ENCODE measurements at regions not wholly inside any gene's neighbourhood (a gene's known extent, or its start where the extent isn't known, plus 50 kb on each side); places are given as distances from the start of the nearest gene placed in this dataset.
"Not testable (repeated sequence)": the region's sequence is repeated elsewhere in the genome, so short reads cannot be mapped to it uniquely, and the experiment has no call there.

DNA sequence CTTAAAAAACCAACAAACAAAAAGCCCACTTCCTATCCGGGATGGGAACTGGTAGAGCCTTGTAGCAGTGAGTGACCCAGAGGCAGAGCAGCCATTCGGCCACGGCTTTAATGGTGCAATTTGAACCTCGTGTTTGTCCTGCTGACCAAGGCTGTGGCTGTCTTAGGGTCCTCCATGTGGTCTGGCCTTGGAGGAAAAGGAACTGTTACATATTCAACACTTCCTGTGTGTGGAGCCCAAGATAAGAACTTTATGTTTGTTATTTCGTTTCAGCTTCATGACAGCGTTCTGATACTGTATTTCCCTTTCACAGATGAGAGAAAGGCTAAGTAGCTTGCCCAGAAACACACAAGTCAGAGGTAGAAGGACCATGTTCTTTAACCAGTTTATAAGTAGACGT lies 269.8 kb downstream of the SV2B start:
- 58% methylated on average over 7 of the region's 7 CpGs for WGBS
- H3K9ac ChIP-seq (ENCODE audit: low read depth in 1 of 2, low read length in 2 of 2): no peak overlapping the region
- H3K9me3 ChIP-seq (ENCODE audit: control insufficient read depth in 4 of 4, low read length in 3 of 4): peaks cover 0 to 1% (median 0%) of the 10 kb centered on the region in 4 donors
- H3K27ac ChIP-seq (ENCODE audit: low read depth in 1 of 2, low read length in 2 of 2): no peak overlapping the region
- no peak overlapping the region for H3K4me3 ChIP-seq (ENCODE audit: low read depth in 1 of 3, low read length in 3 of 3)
- no peak for TF ChIP-seq GABPA (IDR thresholded peaks at IDR 0.05 in 1 of 2, conservative IDR thresholded peaks at IDR 0.05 in 1 of 2)
- TF ChIP-seq HNF4A (conservative IDR thresholded peaks at IDR 0.05): no peak
- no peak for TF ChIP-seq YY1 (IDR thresholded peaks at IDR 0.05)
- TF ChIP-seq, protein P1, sequence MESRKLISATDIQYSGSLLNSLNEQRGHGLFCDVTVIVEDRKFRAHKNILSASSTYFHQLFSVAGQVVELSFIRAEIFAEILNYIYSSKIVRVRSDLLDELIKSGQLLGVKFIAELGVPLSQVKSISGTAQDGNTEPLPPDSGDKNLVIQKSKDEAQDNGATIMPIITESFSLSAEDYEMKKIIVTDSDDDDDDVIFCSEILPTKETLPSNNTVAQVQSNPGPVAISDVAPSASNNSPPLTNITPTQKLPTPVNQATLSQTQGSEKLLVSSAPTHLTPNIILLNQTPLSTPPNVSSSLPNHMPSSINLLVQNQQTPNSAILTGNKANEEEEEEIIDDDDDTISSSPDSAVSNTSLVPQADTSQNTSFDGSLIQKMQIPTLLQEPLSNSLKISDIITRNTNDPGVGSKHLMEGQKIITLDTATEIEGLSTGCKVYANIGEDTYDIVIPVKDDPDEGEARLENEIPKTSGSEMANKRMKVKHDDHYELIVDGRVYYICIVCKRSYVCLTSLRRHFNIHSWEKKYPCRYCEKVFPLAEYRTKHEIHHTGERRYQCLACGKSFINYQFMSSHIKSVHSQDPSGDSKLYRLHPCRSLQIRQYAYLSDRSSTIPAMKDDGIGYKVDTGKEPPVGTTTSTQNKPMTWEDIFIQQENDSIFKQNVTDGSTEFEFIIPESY (IDR thresholded peaks at IDR 0.05): no peak
- no peaks in the 10 kb centered on the region for H3K27me3 ChIP-seq (ENCODE audit: control insufficient read depth in 4 of 4, insufficient read depth in 4 of 4, low read length in 3 of 4)
- no peaks in the 10 kb centered on the region for H3K4me1 ChIP-seq (ENCODE audit: control insufficient read depth in 4 of 4, insufficient read depth in 4 of 4, low read length in 3 of 4)
- no peaks in the 10 kb centered on the region for H3K36me3 ChIP-seq (ENCODE audit: control insufficient read depth in 4 of 4, insufficient read depth in 3 of 4, low read depth in 1 of 4, low read length in 3 of 4)
- no peak for DNase-seq (ENCODE audit: low spot score)

DNA sequence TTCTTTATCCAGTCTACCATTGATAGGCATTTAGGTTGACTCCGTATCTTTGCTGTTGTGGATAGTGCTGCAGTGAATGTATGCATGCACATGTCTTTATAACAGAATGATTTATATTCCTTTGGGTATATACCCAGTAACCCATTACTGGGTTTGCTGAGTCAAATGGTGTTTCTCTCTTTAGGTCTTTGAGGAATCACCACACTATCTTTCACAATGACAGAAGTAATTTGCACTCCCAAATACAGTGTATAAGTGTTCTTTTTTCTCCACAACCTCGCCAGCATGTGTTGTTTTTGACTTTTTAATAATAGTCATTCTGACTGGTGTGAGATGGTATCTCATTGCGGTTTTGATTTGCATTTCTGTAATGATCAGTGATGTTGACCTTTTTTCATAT lies 271.3 kb downstream of the SV2B start:
- H3K9me3 ChIP-seq (ENCODE audit: control insufficient read depth in 4 of 4, low read length in 3 of 4); H3K27ac ChIP-seq (ENCODE audit: low read depth in 1 of 2, low read length in 2 of 2); DNase-seq (ENCODE audit: low spot score); H3K4me3 ChIP-seq (ENCODE audit: low read depth in 1 of 3, low read length in 3 of 3); H3K27me3 ChIP-seq (ENCODE audit: control insufficient read depth in 4 of 4, insufficient read depth in 4 of 4, low read length in 3 of 4); H3K4me1 ChIP-seq (ENCODE audit: control insufficient read depth in 4 of 4, insufficient read depth in 4 of 4, low read length in 3 of 4); H3K36me3 ChIP-seq (ENCODE audit: control insufficient read depth in 4 of 4, insufficient read depth in 3 of 4, low read depth in 1 of 4, low read length in 3 of 4); H3K9ac ChIP-seq (ENCODE audit: low read depth in 1 of 2, low read length in 2 of 2): not testable (repeated sequence)
- WGBS: 90% methylated on average over 3 of the region's 3 CpGs

DNA sequence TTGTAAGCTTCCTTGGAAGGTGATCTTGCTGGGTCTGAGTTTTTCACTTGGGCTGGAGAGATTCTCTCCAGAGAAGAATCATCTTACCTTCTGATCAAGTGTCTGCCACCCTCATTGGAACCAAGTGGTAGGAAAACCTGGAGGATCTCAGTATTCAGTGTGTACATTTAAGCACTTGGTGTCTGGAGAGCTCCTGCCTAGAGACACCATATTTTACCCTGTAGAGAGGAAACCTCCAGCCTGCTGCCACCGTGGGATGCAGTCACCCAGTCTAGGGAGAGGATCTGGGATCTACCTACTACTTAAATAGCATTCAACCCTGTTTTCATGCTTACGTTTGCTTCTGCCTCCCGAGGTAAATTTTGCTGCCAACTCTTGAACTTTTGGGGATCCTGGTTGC lies 274.3 kb downstream of the SV2B start:
- 82% methylated on average over 3 of the region's 3 CpGs for WGBS

More for the DNA sequence above, 274.3 kb downstream of the SV2B start:
- no peaks in the 10 kb centered on the region for H3K36me3 ChIP-seq (ENCODE audit: control insufficient read depth in 4 of 4, insufficient read depth in 3 of 4, low read depth in 1 of 4, low read length in 3 of 4)
- no peak overlapping the region for H3K27ac ChIP-seq (ENCODE audit: low read depth in 1 of 2, low read length in 2 of 2)
- H3K9me3 ChIP-seq (ENCODE audit: control insufficient read depth in 4 of 4, low read length in 3 of 4): peaks cover 0 to 1% (median 0%) of the 10 kb centered on the region in 4 donors
- no peak overlapping the region for H3K9ac ChIP-seq (ENCODE audit: low read depth in 1 of 2, low read length in 2 of 2)
- no peak for DNase-seq (ENCODE audit: low spot score)
- no peaks in the 10 kb centered on the region for H3K27me3 ChIP-seq (ENCODE audit: control insufficient read depth in 4 of 4, insufficient read depth in 4 of 4, low read length in 3 of 4)
- TF ChIP-seq, protein P2, sequence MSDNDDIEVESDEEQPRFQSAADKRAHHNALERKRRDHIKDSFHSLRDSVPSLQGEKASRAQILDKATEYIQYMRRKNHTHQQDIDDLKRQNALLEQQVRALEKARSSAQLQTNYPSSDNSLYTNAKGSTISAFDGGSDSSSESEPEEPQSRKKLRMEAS (IDR thresholded peaks at IDR 0.05): no peak
- TF ChIP-seq REST (IDR thresholded peaks at IDR 0.05): no peak
- TF ChIP-seq JUND (IDR thresholded peaks at IDR 0.05): no peak
- no peak for TF ChIP-seq RAD21 (IDR thresholded peaks at IDR 0.05)
- TF ChIP-seq GABPA (IDR thresholded peaks at IDR 0.05 in 1 of 2, conservative IDR thresholded peaks at IDR 0.05 in 1 of 2): no peak
- no peak for TF ChIP-seq FOXA2 (IDR thresholded peaks at IDR 0.05)
- TF ChIP-seq, protein P3, sequence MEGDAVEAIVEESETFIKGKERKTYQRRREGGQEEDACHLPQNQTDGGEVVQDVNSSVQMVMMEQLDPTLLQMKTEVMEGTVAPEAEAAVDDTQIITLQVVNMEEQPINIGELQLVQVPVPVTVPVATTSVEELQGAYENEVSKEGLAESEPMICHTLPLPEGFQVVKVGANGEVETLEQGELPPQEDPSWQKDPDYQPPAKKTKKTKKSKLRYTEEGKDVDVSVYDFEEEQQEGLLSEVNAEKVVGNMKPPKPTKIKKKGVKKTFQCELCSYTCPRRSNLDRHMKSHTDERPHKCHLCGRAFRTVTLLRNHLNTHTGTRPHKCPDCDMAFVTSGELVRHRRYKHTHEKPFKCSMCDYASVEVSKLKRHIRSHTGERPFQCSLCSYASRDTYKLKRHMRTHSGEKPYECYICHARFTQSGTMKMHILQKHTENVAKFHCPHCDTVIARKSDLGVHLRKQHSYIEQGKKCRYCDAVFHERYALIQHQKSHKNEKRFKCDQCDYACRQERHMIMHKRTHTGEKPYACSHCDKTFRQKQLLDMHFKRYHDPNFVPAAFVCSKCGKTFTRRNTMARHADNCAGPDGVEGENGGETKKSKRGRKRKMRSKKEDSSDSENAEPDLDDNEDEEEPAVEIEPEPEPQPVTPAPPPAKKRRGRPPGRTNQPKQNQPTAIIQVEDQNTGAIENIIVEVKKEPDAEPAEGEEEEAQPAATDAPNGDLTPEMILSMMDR (IDR thresholded peaks at IDR 0.05; ENCODE audit: low read depth, low read length, missing input control): no peak
- no peaks in the 10 kb centered on the region for H3K4me1 ChIP-seq (ENCODE audit: control insufficient read depth in 4 of 4, insufficient read depth in 4 of 4, low read length in 3 of 4)
- H3K4me3 ChIP-seq (ENCODE audit: low read depth in 1 of 3, low read length in 3 of 3): no peak overlapping the region
